ENCODE measurements at regions not wholly inside any gene's neighbourhood (a gene's known extent, or its start where the extent isn't known, plus 50 kb on each side); places are given as distances from the start of the nearest gene placed in this dataset.
"Not testable (repeated sequence)": the region's sequence is repeated elsewhere in the genome, so short reads cannot be mapped to it uniquely, and the experiment has no call there.

DNA sequence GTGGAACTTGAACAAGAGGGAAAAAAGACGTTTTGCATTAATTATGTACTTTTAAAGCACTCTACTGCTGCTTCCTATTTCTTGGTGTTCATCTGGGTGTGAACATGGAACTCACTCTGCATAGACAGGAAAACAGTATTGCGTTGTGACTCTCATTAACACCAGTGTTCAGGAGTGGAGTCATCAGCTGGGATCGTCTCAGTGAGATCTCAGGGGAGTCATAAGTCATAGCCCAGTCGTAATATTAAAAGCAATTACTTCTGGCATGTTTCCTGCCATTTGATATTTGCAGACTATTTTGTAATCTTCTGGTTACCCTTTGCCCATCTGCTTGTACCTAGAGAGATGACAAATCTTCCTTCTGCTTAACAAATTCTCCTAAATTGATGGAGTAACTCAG is 462.0 kb upstream of the ATP11B start:
- DNase-seq (ENCODE audit: low read depth in 2 of 2), result peak; percentile 18

DNA sequence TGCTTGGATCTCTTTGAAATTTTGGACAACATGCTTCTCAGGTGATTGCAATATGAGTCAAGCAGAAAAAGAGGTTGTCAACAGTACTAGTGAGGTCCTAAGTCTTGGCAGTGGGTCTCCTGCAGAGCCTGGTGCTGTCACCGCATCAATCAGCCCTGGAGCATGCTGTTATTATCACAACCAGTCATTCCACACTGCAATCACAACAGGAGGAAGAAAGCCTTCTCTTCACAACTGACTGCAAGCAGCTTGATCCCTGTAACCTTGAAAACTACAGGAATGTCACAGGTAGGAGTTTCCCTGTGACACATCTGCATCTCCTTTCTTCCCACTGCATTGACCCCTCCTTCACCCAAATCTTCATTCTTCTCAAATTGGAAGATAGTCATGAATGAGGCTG is 451.1 kb upstream of the ATP11B start:
- no peak for DNase-seq (ENCODE audit: low read depth in 2 of 2)

DNA sequence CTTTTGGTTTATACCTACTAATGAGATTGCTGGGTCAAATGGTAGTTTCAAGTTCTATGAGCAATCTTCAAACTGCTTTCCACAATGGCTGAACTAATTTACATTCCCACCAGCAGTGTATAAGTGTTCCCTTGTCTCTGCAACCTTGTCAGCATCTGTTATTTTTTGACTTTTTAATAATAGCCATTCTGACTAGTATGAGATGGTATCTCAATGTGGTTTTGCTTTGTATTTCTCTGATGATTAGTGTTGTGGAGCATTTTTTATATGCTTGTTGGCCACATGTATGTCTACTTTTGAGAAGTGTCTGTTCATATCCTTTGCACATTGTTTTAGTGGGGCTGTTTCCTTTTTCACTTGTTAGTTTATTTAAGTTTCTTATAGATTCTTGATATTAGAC is 449.3 kb upstream of the ATP11B start:
- not testable (repeated sequence) for DNase-seq (ENCODE audit: low read depth in 2 of 2)

DNA sequence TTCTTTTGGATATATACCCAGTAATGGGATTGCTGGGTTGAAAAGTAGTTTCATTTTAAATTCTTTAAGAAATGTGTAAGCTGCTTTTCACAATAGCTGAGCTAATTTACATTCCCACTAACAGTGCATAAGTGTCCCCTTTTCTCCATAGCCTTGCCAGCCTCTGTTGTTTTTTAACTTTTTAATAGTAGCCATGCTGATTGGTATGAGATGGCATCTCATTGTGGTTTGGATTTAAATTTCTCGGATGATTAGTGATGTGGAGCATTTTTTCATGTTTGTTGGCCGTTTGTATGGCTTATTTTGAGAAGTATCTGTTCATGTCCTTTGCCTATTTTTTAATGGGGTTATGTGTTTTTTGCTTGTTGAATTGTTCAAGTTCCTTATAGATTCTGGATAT is 444.3 kb upstream of the ATP11B start:
- DNase-seq (ENCODE audit: low read depth in 2 of 2), result no peak

DNA sequence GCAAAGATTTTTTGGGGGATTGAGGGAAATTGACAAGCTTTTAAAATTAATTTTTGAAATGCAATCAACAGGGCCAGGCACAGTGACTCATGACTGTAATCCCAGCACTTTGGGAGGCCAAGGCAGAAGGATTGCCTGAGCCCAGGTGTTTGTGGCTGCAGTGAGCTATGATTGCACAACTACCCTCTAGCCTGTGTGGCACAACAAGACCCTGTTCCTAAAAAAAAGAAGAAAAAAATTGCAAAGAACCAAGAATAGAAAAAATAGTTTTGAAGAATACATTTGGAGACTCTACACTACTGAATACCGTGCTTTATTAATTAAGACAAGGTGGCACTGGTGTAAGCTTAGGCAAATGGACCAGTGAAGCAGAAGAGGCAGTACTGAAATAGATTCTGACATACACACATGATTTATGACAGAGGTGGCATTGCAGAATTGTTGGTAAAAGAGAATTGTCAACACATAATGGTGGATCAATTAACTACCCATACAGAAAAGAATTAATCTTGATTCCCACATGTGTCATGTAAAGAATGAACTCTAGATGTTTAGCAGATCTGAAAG is 443.3 kb upstream of the ATP11B start:
- no peak for DNase-seq (ENCODE audit: low read depth in 2 of 2)

DNA sequence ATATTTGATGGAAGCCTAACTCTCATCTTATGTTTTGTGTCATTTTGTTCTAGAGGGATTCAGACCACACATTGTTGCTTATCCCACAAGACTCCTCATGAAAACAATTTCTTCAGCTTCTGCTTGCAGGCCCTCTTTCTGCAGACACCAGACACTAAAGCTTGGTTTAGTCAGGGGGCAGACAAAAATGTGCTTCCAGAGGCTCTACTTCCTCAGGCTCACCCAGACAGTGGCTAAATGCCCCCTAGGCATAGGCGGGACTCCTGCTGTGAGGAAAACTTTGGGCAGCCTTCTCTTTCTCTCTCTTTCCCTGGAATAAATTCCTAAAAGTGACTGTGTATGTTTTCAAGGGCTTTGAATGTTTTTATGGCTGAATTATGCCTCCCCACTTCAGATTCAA is 435.4 kb upstream of the ATP11B start:
- no peak for DNase-seq (ENCODE audit: low read depth in 2 of 2)

DNA sequence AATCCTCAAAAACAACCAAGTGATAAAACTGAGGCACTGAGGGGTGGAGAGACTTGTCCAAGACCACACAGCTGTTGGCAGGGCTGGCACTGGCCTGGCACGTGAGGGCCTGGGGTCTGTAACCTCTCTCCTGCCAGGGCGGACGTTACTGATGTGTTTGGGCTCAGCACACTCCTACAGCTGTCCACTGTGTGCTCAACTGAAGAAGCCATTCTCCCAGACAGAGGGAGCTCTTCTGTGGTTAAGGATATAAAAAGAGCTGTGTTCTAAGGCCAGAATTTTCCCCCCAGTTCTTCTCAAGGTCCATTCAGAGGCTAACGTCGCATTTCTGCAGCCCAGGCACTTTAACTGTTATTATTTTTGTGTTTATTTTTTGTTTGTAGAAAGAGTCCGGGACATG is 429.0 kb upstream of the ATP11B start:
- no peak for DNase-seq (ENCODE audit: low read depth in 2 of 2)

DNA sequence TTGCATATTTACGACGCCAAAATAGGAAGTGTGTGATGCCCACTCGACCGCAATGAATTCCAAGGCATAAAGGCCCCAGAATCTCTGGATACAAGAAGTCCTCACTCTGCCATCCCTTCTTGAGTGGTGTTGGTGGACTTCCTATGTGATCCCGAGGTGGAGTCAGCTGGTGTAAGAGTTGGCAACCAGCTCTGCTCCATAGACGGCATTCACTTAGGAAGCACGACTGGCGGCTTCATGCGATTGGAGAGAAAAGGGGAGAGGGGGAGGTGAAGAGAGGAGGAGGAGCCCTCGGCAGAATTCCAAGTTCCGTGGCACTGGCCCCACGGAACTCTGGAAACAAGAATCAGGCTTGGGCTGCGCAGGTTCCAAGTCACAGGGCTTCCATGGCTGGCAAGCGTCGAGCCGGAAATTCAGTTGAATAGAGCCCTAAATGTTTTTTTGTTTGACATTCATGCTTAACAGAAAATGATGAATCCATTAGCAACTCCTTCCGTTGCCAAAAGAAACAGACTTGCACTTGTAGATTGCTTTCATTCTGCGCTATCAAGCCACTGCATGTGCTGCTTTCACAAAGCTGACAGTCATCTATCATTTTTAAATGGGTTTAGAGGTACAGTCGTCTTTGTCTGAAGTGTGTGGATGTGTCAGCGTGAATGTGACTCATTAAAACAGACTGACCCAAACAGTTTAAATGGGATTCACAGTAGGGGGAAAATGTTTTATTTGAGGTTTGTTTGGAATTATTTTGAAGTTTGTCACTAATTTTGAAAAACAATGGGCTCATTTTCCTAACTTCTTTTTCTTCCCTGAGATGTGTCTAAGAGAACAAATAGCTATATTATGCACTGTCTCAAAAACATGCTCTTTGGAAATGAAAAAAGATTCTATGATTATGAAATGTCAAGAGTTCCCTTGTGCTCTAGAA is 428.3 kb upstream of the ATP11B start:
- DNase-seq (ENCODE audit: low read depth in 2 of 2), result peak in 1 of 2 experiments; percentile 13

DNA sequence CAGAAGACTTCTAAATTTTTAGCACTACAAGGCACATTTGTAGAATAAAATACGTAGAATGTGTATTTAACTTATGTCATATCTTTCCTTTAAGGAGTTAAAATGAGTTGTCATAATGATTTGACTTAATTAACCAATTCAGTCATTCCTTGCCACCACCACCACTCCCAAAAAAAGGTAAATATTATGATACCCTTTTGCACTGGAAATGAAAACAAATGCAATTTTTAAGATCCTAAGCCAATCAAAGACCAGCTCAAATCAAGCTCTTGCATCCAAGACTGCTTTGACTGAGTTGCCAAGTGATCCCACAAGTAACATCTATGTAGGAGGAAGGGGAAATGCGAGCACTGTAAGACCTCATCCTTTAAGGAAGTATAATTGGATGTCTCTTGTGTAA is 426.6 kb upstream of the ATP11B start:
- no peak for DNase-seq (ENCODE audit: low read depth in 2 of 2)

DNA sequence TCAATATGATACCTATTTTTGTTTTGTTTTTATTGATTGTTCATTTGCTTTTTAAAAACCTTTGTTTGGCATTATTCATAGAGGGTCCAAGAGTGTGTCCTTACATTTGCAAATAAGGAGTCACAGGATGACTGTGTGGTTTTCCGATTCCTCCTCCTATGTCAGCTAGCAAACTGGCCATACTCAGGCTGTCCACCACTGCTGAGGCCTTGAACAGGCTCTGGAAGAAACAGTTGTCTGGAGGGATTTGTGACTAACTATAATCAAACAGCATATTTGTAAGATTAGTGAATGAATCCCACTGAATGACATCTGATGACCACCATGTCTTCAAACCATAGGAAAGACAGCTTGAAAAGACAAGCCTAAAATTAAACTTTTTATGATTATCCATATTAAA is 423.4 kb upstream of the ATP11B start:
- DNase-seq (ENCODE audit: low read depth in 2 of 2), result no peak

DNA sequence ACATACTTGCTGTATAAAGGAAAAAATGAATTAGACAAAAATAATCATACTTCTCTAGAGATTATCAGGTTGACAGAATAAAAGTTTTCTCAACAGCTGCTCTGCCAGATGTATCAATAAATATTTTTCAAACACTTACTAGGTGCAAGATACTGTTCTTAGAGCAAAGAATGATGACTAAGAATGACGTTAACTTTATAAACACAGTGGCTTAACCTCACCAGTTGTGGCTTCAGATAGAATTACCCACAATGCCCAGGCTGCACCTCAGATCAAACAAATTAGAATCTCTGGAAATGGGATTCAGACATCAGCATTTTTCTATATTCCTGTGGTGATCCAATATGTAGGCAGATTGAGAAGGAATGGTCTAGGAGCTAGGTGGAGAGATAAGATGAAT is 422.4 kb upstream of the ATP11B start:
- DNase-seq (ENCODE audit: low read depth in 2 of 2), result no peak

DNA sequence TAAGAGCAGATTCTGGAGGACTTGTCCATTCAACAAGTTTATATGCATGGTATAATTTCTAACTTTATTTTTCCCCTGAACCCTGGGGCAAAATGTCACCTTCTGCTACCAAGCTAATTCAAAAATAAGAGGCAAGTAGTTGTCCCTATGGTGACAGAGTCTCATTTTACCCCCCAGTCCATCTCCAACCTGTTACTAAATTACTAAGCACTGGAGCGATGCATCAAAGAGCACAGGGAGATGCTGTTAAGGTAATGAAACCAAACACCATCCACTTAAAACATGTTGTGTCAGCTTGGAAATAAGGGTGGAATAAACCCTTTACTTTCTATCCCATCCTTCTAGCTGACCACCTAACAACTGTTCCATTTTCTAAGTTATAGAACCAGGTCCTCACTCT is 417.4 kb upstream of the ATP11B start:
- no peak for DNase-seq (ENCODE audit: low read depth in 2 of 2)

DNA sequence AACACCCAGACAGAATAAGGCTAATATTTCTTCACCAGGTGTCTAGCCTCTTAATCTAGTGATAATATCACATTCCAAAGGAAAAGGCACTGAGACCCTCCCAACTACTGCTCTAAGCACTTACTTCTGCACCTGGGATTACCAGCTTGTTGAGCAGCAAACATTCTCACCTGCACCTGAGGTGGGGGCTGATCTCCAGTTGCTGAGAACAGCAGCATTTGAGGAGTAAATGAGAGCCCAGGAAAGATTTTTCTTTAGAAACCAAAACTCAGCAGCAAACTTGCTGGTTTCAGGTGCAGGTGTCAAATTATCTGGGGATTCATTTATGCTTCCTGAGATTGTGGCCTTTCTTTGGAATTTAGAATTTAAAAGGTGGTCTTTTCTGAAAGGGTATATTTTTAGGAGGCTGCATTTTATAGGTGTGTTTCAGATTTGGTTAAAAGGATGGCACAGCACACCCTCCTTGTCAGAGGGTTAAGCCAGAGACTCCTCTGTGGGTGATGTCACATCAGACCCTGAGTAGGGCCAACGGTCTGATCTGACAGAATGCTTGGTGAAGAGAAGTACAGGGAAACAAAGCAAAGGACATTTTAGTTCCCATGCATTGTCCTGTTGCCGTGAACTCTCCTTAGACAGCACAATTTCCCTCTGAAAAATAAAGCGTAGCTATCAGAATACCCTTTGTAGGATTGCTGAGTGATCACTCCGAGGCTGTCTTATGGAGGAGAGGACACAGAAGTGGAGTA is 411.0 kb upstream of the ATP11B start:
- DNase-seq (ENCODE audit: low read depth in 2 of 2), result no peak

DNA sequence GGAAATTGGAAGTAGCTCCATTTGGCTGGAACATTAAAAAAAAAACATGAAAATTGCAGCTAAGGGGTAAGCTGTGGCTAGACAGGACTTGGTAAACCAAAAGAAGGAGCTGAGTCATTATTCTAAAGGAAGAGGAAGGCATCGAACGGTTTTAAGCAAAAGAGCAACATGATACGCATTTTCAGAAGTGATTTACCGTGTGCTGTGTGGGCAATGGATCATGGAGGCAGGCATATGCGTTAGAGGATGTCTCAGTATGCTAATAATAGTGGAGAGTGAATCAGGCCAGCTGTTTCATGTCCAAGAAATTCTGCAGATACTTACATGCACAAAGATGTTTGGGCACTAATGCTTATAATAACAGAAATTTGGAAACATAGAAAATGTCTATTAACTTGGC is 409.1 kb upstream of the ATP11B start:
- no peak for DNase-seq (ENCODE audit: low read depth in 2 of 2)

DNA sequence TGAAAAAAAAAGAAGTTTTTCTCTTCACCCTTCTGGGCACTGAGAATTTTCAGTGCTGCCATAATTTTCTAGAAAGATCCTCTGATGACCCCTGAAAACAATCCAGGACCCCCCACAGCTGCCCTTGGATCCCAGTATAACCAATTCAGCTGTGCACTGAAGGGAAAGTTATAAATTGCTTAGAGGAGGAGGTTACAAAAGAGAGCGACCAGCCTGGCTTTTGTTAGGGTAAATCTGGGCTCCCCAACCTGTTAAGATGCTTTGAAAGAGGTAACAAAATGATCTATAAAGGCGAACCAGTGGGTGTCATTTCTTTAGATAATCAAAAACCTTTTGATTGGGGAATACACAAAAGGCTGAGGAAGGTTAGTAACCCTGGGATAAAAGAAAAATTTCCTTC is 407.9 kb upstream of the ATP11B start:
- DNase-seq (ENCODE audit: low read depth in 2 of 2), result no peak

DNA sequence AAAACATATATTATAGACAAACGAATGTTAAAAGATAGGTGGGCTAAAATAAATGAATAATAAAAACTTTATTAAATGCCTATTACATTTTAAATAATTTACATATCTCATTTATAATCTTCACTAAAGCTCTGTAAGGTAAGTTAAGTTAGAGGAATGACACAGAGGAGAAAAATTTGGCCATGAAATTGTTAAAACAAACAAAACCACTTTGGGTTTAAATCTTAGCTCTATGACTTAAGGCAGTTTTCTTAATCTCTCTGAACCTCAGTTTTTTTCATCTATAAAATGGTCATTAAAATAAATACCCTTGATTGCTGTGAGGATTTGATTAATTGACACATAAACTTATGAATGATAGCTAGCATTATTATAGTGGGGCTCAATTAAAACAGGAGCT is 404.8 kb upstream of the ATP11B start:
- DNase-seq (ENCODE audit: low read depth in 2 of 2), result no peak

DNA sequence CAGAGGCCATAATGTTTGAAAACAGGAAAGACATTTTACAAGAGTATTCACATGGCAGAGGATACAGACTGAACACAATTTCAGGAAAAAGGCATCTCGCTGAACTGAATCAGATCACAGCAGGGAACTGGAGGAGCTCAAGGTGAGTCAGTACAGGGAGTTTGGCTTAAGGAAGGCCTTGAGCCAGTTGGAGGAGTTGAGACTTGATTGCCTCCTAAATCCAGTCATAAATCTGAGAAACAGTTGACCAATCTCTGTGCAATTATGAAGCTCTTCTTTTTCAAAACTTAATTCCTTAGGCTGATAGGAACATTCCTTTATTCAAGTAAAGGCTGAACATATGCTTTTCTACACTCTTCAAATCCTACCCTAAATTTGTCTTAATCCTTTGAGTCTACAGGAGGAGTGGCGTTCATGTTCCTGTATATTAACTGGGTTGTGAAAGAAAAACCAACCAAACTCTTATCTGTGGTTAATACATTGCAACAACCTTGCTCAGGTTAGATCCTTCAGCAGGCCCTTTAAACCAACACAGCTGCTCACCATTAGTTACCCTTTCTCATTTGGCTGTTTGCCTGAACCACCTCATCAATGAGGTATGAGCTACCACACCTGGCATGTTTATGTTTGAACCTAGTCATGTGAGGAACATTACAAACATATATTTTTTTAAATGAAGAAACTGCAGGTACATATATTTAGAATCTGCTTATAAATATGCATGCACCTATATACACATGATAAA is 404.1 kb upstream of the ATP11B start:
- DNase-seq (ENCODE audit: low read depth in 2 of 2), result no peak

DNA sequence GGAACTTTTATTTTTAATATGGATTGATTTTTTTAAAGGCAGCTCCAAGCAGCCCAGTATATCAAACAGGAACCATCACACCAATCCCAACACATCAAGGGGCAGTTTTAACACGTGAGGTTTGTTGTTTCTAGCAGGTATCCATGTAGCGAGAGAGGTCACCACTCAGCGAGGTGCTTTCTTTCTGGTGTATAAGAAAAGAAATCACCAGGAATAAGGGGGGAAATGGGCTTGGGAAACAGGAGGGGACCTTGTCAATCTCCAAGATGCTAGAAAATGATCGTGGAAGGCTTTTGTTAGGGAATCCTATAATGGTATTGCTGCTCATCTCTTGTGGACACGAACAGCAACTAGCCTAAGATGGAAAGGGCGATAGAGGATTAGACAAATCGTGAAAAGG is 402.9 kb upstream of the ATP11B start:
- no peak for DNase-seq (ENCODE audit: low read depth in 2 of 2)

DNA sequence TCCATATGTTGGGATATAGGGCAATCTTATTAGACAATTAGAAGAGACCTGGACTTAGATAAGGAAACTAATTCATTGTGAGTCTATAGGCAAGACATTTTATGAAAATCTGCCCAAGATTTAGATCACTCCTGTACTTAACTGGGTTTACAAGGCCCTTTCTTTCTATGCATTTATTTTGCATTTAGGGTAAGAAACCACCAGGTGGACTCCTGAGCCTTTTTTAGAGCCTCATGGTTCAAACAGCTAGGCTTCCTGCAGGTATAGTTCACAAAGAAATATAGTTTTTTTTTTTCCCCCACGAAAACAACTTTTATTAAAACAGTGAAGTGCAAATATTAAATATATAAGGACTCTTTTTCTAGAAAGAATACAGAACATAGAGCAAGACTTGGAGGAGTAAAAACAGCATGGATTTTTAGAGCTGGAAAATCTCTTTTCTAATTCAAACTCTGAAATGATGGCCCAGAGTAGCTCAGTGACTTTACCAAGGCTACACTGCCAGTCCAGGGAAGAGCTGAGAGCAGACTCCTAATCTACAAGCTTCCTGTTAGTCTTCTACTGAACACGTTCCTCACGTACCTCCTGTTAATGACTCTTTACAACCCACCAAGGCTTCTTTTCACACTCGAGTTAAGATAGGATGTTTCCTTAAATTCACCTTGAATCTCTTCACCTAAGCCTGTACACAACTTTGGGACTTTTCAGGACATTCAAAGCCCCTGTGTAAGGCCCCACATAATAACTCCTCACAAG is 400.9 kb upstream of the ATP11B start:
- DNase-seq (ENCODE audit: low read depth in 2 of 2), result no peak

DNA sequence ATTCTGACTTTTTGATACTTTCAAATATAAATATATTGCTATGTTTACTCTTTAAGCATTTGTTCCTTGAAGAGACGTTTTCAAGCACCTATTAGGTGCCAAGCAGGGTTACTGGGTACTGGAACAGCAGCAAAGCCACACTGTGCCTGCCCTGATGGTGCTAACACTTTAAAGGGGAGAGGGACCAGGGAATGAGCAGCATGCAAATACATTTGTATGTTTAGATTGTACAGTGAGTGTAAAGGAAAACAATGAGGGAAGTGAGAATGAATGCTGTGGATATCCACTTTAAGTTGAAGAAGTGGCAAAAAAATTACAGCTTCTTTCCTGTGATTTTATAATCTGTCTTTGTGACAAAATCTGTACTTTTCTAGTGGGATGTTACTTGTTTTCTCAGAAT is 400.2 kb upstream of the ATP11B start:
- DNase-seq (ENCODE audit: low read depth in 2 of 2), result no peak

DNA sequence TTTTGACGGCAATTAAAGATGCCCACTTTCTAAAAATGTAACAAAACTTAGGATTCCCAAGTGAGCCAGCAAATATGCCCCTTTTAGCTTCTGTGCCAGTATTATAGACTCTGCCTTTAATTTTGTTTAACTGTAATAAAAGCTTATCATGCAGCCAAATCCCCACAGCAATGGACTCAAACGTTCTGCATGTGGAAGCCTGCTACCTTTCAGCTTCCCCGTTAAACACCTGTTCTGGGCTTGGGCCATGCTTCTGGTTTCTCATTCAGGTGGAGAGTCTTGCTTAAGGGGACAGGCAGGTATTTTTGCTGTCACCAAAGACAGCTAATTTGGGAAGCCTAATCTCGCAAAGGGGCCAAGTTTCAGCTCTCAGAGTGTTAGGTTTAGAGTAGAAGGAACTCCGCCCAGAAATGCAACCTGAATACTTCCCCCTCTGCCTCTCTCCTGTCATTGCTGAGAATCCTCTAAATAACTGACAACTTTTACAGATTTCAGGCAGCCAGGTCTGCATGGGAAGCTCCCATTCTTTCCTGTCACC is 399.4 kb upstream of the ATP11B start:
- no peak for DNase-seq (ENCODE audit: low read depth in 2 of 2)
